OCI-LY7 (cell line): ENCODE measurements at regions not wholly inside any gene's neighbourhood (a gene's known extent, or its start where the extent isn't known, plus 50 kb on each side); places are given as distances from the start of the nearest gene placed in this dataset.

Source experiments
- BruUV-seq: library from RNA; stranded (reverse); fragments of 400-500 nt; replicated peaks from 2 replicates; lab custom pipeline; 2021; lab: Mats Ljungman, UMichigan
- CTCF ChIA-PET: fragments of 300-600 bp; sonication (Branson Sonifier 250); formaldehyde crosslinking; loops from one replicate; lab custom pipeline; 2022; ENCODE audit warnings: antibody characterized with exemption; ENCODE audit not compliant: unreplicated experiment; lab: Charles Lee
- POLR2A ChIA-PET: fragments of 300-600 bp; sonication (Branson Sonifier 250); formaldehyde crosslinking; loops from one replicate; lab custom pipeline; 2022; ENCODE audit warnings: antibody characterized with exemption; lab: Charles Lee
- DNase-seq: peaks from one replicate; pipeline ENCODE4 v3.0.0-alpha.2; 2015; ENCODE audit warnings: low spot score
- H2AFZ ChIP-seq: fragments of 200-600 bp; sonication (generic), shearing (Covaris generic); 2 replicates; pipeline ENCODE4 v1.6.1; 2014; ENCODE audit warnings: mild to moderate bottlenecking, antibody characterized with exemption, low read length, moderate library complexity
- H3K27ac ChIP-seq: fragments of 200-600 bp; sonication (generic); 2 replicates; pipeline ENCODE4 v1.5.1; 2014; ENCODE audit warnings: mixed run types, low read depth, mild to moderate bottlenecking, moderate library complexity, low read length, inconsistent platforms; ENCODE audit not compliant: poor library complexity, severe bottlenecking
- H3K36me3 ChIP-seq: fragments of 200-600 bp; sonication (generic); 2 replicates; pipeline ENCODE4 v1.6.1; 2014; ENCODE audit warnings: mild to moderate bottlenecking, antibody characterized with exemption, low read length, moderate library complexity, mixed read lengths; ENCODE audit not compliant: insufficient read depth
- H3K4me1 ChIP-seq: fragments of 200-600 bp; sonication (generic); 2 replicates; pipeline ENCODE4 v1.5.1; 2014; ENCODE audit warnings: mild to moderate bottlenecking, low read length; ENCODE audit not compliant: insufficient read depth, poor library complexity, severe bottlenecking
- H3K4me2 ChIP-seq: fragments of 200-600 bp; sonication (generic); 2 replicates; pipeline ENCODE4 v1.6.1; 2014; ENCODE audit warnings: mild to moderate bottlenecking, low read length
- H3K4me3 ChIP-seq: fragments of 200-600 bp; sonication (generic); 2 replicates; pipeline ENCODE4 v1.5.1; 2014; ENCODE audit warnings: mild to moderate bottlenecking, low read depth, low read length; ENCODE audit not compliant: poor library complexity, severe bottlenecking
- H3K79me2 ChIP-seq: fragments of 200-600 bp; sonication (generic); 2 replicates; pipeline ENCODE4 v1.6.1; 2016; ENCODE audit warnings: low read depth, mild to moderate bottlenecking, low read length, moderate library complexity, mixed read lengths; ENCODE audit not compliant: insufficient read depth
- H3K9me2 ChIP-seq: fragments of 200-600 bp; sonication (generic); 2 replicates; pipeline ENCODE4 v1.6.1; 2016; ENCODE audit warnings: mild to moderate bottlenecking, low read length, mixed read lengths; ENCODE audit not compliant: insufficient read depth
- H3K9me3 ChIP-seq: fragments of 200-600 bp; sonication (generic); 2 replicates; pipeline ENCODE4 v1.6.1; 2014; ENCODE audit warnings: mild to moderate bottlenecking, mixed run types, low read length, mixed read lengths
- H4K20me1 ChIP-seq: fragments of 200-600 bp; sonication (generic); 2 replicates; pipeline ENCODE4 v1.6.1; 2014; ENCODE audit warnings: mild to moderate bottlenecking, antibody characterized with exemption, low read length, moderate library complexity, mixed read lengths; ENCODE audit not compliant: insufficient read depth
- EZH2phosphoT487 ChIP-seq: fragments of 200-600 bp; sonication (generic); IDR thresholded peaks from 2 replicates; pipeline ENCODE4 v1.6.1; 2018; ENCODE audit warnings: low read depth, borderline replicate concordance, mild to moderate bottlenecking, mixed run types, antibody characterized with exemption, low read length, moderate library complexity, mixed read lengths
- intact Hi-C: fragments of 100-400 bp; cut with micrococcal nuclease; formaldehyde crosslinking; loops from one replicate; pipeline ENCODE4 v1.10.0; 2022; ENCODE audit not compliant: unreplicated experiment
- TF ChIP-seq, protein P1 (sequence below): fragments of 200-600 bp; sonication (generic); conservative IDR thresholded peaks from 2 replicates; pipeline ENCODE4 v1.5.1; 2014; ENCODE audit warnings: mild to moderate bottlenecking, antibody characterized with exemption, low read length, moderate library complexity, mixed read lengths

DNA sequence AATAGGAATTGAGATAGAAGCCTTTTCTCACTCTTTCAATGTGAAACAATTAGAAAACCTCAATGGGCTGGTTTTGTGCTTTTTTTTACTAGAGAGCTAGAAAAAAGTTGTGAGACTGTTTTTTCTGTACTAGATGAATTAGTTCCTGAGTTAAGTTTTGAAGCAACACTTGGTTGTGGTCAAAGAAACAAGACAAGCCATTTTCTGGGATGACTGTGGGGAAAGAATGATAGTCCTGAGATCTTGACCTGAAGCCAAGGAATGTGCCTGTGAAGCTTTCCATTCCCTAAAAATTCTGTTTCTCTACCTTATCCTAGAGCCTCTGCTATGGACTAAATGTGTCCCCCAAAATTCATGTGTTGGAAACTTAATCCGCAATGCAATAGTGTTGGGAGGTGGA lies 157.8 kb upstream of the TLL1 start:
- no peak for TF ChIP-seq EZH2phosphoT487
- TF ChIP-seq, protein P1, sequence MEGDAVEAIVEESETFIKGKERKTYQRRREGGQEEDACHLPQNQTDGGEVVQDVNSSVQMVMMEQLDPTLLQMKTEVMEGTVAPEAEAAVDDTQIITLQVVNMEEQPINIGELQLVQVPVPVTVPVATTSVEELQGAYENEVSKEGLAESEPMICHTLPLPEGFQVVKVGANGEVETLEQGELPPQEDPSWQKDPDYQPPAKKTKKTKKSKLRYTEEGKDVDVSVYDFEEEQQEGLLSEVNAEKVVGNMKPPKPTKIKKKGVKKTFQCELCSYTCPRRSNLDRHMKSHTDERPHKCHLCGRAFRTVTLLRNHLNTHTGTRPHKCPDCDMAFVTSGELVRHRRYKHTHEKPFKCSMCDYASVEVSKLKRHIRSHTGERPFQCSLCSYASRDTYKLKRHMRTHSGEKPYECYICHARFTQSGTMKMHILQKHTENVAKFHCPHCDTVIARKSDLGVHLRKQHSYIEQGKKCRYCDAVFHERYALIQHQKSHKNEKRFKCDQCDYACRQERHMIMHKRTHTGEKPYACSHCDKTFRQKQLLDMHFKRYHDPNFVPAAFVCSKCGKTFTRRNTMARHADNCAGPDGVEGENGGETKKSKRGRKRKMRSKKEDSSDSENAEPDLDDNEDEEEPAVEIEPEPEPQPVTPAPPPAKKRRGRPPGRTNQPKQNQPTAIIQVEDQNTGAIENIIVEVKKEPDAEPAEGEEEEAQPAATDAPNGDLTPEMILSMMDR, result no peak
- intact Hi-C loops, result no loop called here
- no peak overlapping the region for H2AFZ ChIP-seq
- no peak for DNase-seq
- no peaks in the 10 kb centered on the region for H3K79me2 ChIP-seq
- no peaks in the 10 kb centered on the region for H3K36me3 ChIP-seq
- no TSS peak for BruUV-seq
- no peak overlapping the region for H3K27ac ChIP-seq
- no peaks in the 10 kb centered on the region for H3K4me1 ChIP-seq
- CTCF ChIA-PET, result no interaction called here
- H4K20me1 ChIP-seq, result no peaks in the 10 kb centered on the region
- H3K9me3 ChIP-seq, result no peaks in the 10 kb centered on the region
- no peak overlapping the region for H3K4me2 ChIP-seq
- no peaks in the 10 kb centered on the region for H3K9me2 ChIP-seq
- POLR2A ChIA-PET, result interaction anchor here (1.1 kb wide), 1 partner anchor 11 kb away, joined by 4 read pairs; no protein-coding TSS in a partner anchor
- no peak overlapping the region for H3K4me3 ChIP-seq

DNA sequence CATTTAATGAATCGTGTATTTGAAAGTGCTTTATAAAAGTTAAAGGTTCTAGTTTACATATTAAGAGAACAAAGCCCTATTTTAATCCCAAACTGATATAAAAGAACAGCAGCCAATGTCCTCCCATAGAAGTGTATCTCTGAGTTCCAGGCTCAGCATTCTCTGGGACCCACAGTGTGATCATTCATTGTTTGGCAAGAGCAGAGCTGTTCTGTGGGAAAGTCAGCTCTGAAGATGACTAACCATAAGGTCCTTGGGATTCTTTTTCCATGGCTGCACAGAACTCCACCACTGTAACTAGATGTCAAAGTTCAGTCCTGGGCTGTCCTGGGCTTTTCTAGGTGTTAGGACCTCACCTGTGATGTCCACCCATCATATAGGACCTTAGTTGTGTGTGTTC lies 157.0 kb upstream of the TLL1 start:
- H3K36me3 ChIP-seq, result no peaks in the 10 kb centered on the region
- H3K4me3 ChIP-seq, result no peak overlapping the region
- intact Hi-C loops, result no loop called here
- CTCF ChIA-PET, result no interaction called here
- H3K9me3 ChIP-seq, result no peaks in the 10 kb centered on the region
- POLR2A ChIA-PET, result interaction anchor here (1.1 kb wide), 1 partner anchor 10 kb away, joined by 4 read pairs; no protein-coding TSS in a partner anchor
- no peaks in the 10 kb centered on the region for H3K79me2 ChIP-seq
- H4K20me1 ChIP-seq, result no peaks in the 10 kb centered on the region
- H2AFZ ChIP-seq, result no peak overlapping the region
- no peaks in the 10 kb centered on the region for H3K9me2 ChIP-seq
- H3K27ac ChIP-seq, result no peak overlapping the region
- no peak for DNase-seq
- no peak for TF ChIP-seq EZH2phosphoT487
- TF ChIP-seq, protein P1, result no peak
- no TSS peak for BruUV-seq
- H3K4me1 ChIP-seq, result no peaks in the 10 kb centered on the region
- no peak overlapping the region for H3K4me2 ChIP-seq

DNA sequence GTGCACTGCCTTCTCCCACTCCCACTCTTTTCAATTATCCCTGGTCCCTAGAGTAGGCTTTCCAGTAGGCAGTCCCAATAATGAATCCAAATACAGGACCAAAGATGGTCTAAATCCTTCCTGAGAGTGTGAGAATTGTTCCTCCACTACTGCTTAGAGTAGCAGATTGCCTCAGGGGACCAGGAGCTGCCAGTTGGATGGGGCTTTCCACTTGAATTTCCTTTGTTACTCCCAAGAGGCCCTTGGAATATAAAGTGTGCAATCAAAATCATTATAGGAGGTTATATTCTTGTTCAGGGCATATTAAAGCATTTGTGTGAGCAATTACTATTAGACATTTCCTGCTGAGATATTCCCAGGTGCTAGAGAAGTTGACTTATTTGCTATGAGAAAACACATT lies 156.6 kb upstream of the TLL1 start:
- H3K9me2 ChIP-seq, result no peaks in the 10 kb centered on the region
- H3K36me3 ChIP-seq, result no peaks in the 10 kb centered on the region
- H2AFZ ChIP-seq, result no peak overlapping the region
- DNase-seq, result no peak
- ChIA-PET CTCF (no interaction called here), POLR2A (interaction anchor here (0.6 kb wide), 1 partner anchor 192 kb away, joined by 9 read pairs; no protein-coding TSS in a partner anchor)
- no peaks in the 10 kb centered on the region for H4K20me1 ChIP-seq
- no TSS peak for BruUV-seq
- H3K9me3 ChIP-seq, result no peaks in the 10 kb centered on the region
- no peaks in the 10 kb centered on the region for H3K79me2 ChIP-seq
- no peak overlapping the region for H3K4me2 ChIP-seq
- no peak overlapping the region for H3K27ac ChIP-seq
- intact Hi-C loops, result no loop called here
- no peaks in the 10 kb centered on the region for H3K4me1 ChIP-seq
- TF ChIP-seq, protein P1, result no peak
- TF ChIP-seq EZH2phosphoT487, result no peak
- no peak overlapping the region for H3K4me3 ChIP-seq
